ENCODE measurements at regions not wholly inside any gene's neighbourhood (a gene's known extent, or its start where the extent isn't known, plus 50 kb on each side); places are given as distances from the start of the nearest gene placed in this dataset.

DNA sequence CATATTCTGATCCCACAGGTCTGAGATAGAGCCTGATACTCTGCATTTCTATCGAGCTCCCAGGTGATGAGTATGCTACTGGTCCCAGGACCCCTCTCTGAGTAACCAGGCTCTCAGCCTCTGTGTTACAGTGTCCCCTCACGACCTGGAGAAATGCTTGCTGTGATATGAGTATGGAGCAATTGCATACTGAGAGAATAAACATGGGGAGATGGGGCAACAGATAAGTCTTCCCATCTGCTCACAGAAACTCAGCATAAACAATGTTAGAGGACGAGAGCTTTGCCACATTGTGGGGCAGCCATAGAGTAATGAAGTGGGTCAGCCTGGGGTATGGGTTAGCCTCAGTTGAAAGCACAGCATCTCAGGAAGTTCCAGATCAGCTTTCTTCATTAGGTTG, 82.6 kb upstream of the HS3ST1 start:
- TF ChIP-seq, protein P1, sequence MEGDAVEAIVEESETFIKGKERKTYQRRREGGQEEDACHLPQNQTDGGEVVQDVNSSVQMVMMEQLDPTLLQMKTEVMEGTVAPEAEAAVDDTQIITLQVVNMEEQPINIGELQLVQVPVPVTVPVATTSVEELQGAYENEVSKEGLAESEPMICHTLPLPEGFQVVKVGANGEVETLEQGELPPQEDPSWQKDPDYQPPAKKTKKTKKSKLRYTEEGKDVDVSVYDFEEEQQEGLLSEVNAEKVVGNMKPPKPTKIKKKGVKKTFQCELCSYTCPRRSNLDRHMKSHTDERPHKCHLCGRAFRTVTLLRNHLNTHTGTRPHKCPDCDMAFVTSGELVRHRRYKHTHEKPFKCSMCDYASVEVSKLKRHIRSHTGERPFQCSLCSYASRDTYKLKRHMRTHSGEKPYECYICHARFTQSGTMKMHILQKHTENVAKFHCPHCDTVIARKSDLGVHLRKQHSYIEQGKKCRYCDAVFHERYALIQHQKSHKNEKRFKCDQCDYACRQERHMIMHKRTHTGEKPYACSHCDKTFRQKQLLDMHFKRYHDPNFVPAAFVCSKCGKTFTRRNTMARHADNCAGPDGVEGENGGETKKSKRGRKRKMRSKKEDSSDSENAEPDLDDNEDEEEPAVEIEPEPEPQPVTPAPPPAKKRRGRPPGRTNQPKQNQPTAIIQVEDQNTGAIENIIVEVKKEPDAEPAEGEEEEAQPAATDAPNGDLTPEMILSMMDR (IDR thresholded peaks at IDR 0.05; ENCODE audit: poor library complexity, severe bottlenecking), result no peak
- no peak for TF ChIP-seq POLR2AphosphoS5 (IDR thresholded peaks at IDR 0.05)
